ENCODE measurements at regions not wholly inside any gene's neighbourhood (a gene's known extent, or its start where the extent isn't known, plus 50 kb on each side); places are given as distances from the start of the nearest gene placed in this dataset.

DNA sequence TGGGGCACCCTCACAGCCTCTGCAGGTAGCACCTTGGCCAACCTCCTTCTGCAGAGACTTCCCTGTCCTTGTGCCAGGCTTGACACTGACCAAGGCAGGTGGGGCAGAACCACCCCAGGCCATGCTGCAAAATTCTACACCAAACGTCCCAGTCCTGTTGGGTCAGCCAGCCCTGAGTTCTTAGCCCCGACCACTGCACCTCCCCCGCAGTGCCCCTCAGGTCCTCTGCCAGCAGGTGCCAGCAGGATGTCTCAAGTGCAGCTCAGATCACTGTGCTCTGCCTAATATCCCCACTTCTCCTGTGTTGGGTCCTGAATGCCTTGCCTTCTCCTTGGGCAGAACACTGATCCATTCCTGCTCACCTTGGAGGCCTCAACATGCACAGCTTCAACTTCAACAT is 999.7 kb downstream of the TBC1D22A start:
- no peak for TF ChIP-seq POLR2A (IDR thresholded peaks at IDR 0.05)
- no peak for TF ChIP-seq EP300 (IDR thresholded peaks at IDR 0.05)
